ENCODE measurements at regions not wholly inside any gene's neighbourhood (a gene's known extent, or its start where the extent isn't known, plus 50 kb on each side); places are given as distances from the start of the nearest gene placed in this dataset.
"Not testable (repeated sequence)": the region's sequence is repeated elsewhere in the genome, so short reads cannot be mapped to it uniquely, and the experiment has no call there.

- peak; percentile 49 for DNase-seq
Measured at GRCh38 chr4:26217961-26218676, 102.7 kb upstream of the RBPJ start.

- no peak for DNase-seq
Measured at GRCh38 chr4:26218677-26219605, 101.9 kb upstream of the RBPJ start.

DNA sequence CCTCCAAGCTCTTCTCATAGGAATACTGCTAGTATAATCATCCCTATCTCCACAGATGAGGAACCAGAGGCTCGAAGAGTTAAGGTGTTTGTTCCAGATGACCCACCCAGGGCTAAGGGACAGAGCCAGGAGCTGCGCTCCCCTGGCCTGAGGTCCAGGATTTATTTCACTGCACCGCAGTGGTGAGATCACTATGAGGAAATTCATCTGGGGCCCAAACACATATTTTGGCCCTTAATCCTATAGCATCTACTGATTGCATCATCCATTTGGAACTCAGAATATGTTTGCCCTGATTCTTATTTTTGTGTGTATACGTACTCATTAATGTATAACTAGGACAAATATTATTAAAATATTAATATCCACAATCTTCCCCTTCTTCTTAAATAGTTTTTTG lies 100.1 kb upstream of the RBPJ start:
- no peak for DNase-seq

DNA sequence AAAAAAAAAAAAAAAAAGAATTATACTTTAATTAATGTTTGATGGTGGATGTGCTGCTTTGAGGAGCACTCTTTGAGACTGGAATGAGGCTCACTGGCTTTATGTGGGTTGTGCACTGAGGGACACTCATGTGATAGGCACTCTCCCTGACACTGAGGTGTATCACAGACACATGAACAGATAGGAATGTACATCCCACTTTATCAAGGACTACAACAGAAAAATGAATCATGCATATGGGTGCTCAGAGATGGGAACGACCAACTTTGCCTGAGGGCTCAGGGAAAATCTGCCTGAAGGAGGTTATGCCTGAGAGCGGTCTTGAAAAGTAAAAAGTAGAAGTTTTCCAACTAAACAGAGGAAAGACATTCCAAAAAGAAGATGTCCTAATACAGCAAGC lies 97.7 kb upstream of the RBPJ start:
- DNase-seq, result no peak

GRCh38 chr4:26226629-26227376 lies 94.0 kb upstream of the RBPJ start:
- DNase-seq, result no peak

DNA sequence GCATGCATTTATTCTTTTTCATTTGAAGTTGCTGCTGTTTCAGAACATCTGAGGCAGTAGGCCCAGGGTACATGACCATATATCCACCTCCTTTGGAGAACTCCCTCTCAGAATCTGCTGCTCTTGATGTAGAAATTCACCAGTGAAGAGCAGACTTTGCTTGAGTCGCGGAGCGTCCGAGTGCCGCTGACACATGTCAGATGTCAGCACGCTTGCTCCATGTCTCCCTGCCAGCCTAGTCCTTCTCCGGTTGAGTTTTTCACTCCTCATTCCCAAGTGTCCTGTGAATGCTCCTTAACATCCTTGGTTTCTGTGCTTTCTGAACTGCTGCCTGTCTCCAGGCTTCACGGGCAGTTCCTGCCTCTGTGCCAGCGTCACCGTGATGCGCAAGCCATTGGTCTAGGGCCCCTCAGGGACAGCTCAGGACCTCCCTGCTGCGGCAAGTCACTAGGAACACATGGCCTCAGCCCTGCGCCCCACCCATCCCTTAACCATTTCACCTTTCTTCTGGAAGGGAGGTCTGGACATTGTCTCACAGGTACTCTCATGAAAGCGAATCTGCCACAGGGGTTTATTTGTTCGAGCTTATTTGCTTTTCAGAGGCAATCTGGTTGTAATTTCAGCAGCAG lies 93.1 kb upstream of the RBPJ start:
- no peak for DNase-seq

DNA sequence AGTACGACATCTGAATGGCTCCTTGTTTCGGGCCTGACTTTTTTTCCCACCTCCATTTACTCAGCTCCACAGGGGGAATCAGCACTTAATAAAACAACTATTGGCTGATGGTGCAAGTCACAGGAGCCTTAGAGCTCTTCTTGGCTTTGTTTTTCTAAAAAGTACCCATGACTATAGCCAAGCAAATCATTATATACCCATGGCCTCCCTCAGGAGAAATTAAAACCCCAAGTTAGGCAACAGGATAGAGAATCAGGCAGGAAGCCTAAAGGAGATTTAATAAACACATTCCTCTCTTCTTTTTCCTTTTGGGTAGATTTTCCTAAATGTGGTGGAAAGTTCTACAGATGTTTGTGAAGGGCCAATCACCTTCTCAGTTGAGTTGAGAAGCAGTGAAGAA lies 91.9 kb upstream of the RBPJ start:
- DNase-seq, result no peak

- DNase-seq, result no peak
Measured at GRCh38 chr4:26229974-26230373, 90.8 kb upstream of the RBPJ start.

- DNase-seq, result no peak
Measured at GRCh38 chr4:26233350-26233749, 87.5 kb upstream of the RBPJ start.

DNA sequence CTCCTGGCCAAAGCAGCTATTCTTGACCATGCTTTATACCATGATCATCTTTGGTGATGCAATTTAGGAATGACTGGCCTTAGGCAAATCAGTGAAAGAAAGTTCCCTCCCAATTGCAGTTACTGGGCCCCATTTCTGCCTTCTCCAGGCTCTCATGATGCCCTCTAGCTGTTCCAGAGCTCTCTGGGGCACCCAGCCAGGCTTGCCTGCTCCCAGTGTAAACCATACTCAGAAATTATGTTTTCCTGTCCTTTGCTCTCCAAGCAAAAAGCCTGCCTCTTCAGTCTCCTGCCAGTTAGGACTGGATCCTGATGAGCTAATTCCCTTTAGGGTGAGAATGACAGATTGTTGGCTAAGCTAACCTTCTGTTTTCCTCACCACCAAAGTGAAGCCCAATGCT lies 85.3 kb upstream of the RBPJ start:
- DNase-seq, result no peak

DNA sequence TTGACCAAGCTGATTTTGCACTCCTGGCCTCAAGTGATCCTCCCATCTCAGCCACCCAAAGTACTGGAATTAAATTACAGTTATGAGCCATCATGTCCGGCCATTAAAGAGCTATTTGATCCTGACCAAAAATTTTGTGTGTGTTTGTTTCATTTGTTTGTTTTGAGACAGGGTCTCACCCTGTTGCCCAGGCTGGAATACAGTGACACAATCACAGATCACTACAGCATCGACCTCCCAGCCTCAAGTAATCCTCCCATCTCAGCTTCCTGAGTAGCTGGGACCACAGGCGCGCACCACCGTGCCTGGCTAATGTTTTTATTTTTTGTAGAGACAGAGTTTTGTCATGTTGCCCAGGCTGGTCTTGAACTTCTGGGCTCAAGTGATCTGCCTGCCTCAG lies 82.9 kb upstream of the RBPJ start:
- DNase-seq, result no peak

- DNase-seq, result no peak
Measured at GRCh38 chr4:26238426-26238777, 82.4 kb upstream of the RBPJ start.

DNA sequence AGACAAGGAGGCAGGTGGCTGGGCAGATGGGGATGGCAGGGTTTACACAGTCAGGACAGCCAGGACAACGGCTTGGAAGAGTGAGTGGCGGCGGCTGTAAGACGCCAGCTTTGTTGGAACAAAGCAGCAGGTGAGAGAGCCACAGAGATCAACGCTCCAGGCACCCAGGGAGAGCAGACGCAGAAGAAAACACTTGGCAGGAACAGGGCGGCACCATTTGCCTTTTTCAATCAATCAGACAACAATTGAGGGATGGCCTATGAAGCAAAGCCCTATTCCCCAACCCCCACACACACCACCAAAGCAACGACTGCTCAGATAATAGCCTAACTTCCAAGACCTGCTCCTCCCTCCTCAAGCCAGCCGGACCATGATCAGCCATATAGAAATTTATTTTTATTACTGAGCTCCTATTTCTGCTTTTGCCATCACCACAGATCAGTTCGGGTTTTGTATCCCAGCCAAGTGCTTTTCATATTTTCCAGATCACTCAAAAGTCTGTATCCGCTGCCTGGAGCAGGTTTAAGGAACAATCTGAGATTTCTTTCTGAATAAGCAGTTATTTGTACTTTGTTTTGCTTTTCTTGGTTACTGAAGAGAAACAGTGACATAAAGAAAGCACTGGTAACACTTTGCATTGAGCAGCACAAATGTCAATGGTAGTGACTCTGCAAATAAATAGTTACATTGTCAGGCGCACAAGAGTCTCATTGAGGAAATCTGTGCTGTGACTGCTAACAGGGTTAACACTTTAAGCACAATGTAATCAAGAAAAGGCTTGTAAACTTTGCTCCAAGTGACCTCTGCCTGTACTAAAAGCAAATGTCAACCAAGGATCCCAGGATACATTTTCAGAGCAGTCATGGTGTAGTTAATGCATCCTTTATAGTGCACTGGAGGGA lies 81.8 kb upstream of the RBPJ start:
- DNase-seq, result no peak

GRCh38 chr4:26239801-26240200 lies 81.0 kb upstream of the RBPJ start:
- DNase-seq, result no peak

DNA sequence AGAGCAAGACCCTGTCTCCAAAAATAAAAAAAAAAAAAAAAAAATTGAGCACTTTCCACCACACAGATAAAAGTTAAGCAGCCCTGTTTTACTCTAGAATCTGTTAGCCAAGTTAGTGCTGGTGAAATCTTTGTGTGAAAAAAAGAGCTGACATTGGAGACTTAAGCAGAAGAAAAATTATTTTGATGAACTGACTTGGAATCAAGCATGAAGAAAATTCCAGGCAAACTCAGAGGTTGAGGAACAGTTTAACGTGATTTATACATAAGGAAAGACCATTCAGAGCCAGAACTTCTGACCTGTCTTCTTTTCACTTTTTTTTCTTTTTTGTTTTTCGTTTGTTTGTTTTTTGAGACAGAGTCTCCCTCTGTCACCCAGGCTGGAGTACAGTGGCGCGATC lies 79.6 kb upstream of the RBPJ start:
- no peak for DNase-seq

DNA sequence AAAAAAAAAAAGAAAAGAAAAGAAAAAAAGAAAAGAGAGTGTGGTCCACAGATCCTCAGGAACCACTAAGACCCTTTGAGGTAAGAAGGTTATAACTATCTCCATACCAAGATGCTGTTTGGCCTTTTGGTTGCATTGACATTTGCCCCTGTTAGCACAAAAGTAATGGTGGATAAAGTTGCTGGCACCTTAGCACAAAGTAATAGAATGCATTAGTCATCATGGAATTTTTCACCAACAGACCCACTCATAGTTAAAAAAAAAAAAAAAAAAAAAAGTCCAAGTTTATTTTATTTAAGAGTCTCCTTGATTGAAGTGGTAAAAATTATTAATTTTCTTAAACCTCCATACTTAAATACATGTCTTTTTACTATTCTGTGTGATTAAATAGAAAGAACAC lies 78.4 kb upstream of the RBPJ start:
- no peak for DNase-seq

GRCh38 chr4:26244138-26244537 lies 76.7 kb upstream of the RBPJ start:
- DNase-seq, result not testable (repeated sequence)

GRCh38 chr4:26248647-26249046 lies 72.2 kb upstream of the RBPJ start:
- no peak for DNase-seq

GRCh38 chr4:26252349-26253025 lies 68.3 kb upstream of the RBPJ start:
- no peak for DNase-seq

- DNase-seq, result no peak
Measured at GRCh38 chr4:26253968-26254367, 66.8 kb upstream of the RBPJ start.

- DNase-seq, result no peak
Measured at GRCh38 chr4:26255989-26256388, 64.8 kb upstream of the RBPJ start.

DNA sequence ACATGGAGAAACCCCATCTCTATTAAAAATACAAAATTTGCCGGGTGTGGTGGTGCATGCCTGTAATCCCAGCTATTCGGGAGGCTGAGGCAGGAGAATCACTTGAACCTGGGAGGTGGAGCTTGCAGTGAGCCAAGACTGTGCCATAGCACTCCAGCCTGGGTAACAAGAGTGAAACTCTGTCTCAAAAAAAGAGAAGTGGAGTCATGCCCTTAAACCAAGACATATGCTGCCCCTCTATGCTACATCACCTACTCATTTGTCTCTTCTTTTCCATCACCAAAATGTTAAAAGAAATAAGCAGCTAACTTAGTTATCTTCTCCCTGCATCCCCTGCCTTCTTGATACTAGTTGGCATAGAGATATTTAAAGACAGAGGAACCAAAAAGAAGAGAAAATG lies 63.4 kb upstream of the RBPJ start:
- DNase-seq, result not testable (repeated sequence)

Measured in CD4-positive, alpha-beta T cell treated with Interferon gamma for 1 hour (primary cell).